Natural killer cell (primary cell): ENCODE measurements at regions not wholly inside any gene's neighbourhood (a gene's known extent, or its start where the extent isn't known, plus 50 kb on each side); places are given as distances from the start of the nearest gene placed in this dataset.

Experiments
- ATAC-seq, 3 donors: fragments of 150-1000 bp in 2 of 3; fragments of 200-7000 bp in 1 of 3; cut with Tn5 transposase; 1 replicate in 1 of 3; 2 replicates in 2 of 3; pipeline ENCODE4 v1.10.0; 2021; ENCODE audit warnings: mild to moderate bottlenecking in 2 of 3, moderate library complexity in 2 of 3
- DNase-seq, 2 donors: peaks; one replicate each; pipeline versions ENCODE4 v3.0.0 to v3.0.0-alpha.2; 2013 to 2021; ENCODE audit warnings: mixed read lengths in 1 of 2
- H3K27ac ChIP-seq: one replicate; pipeline ENCODE4 v1.5.1; 2013; ENCODE audit warnings: mild to moderate bottlenecking, low read length
- H3K27me3 ChIP-seq: one replicate; pipeline ENCODE4 v1.6.1; 2013; ENCODE audit warnings: low read length; ENCODE audit not compliant: control insufficient read depth, insufficient read depth
- H3K36me3 ChIP-seq: one replicate; pipeline ENCODE4 v1.6.1; 2013; ENCODE audit warnings: low read length; ENCODE audit not compliant: control insufficient read depth, insufficient read depth
- H3K4me1 ChIP-seq: one replicate; pipeline ENCODE4 v1.6.1; 2013; ENCODE audit warnings: low read length; ENCODE audit not compliant: control insufficient read depth, insufficient read depth
- H3K4me3 ChIP-seq: one replicate; pipeline ENCODE4 v1.5.1; 2013; ENCODE audit warnings: low read length
- H3K9me3 ChIP-seq: one replicate; pipeline ENCODE4 v1.6.1; 2013; ENCODE audit warnings: low read length; ENCODE audit not compliant: control insufficient read depth, insufficient read depth
- H3K27ac Mint-ChIP-seq, 2 donors: one replicate each; pipeline ENCODE4 v1.8.0; 2022; ENCODE audit warnings: mild to moderate bottlenecking in 2 of 2, mixed read lengths in 2 of 2, moderate library complexity in 1 of 2
- H3K27me3 Mint-ChIP-seq, 2 donors: one replicate each; pipeline ENCODE4 v1.8.0; 2022; ENCODE audit warnings: low read depth in 2 of 2, mixed read lengths in 2 of 2
- H3K36me3 Mint-ChIP-seq: one replicate; pipeline ENCODE4 v1.8.0; 2022; ENCODE audit warnings: mixed read lengths
- H3K4me1 Mint-ChIP-seq, 2 donors: one replicate each; pipeline ENCODE4 v1.8.0; 2022; ENCODE audit warnings: mixed read lengths in 2 of 2
- H3K4me3 Mint-ChIP-seq: one replicate; pipeline ENCODE4 v1.8.0; 2022; ENCODE audit warnings: mild to moderate bottlenecking, moderate library complexity, mixed read lengths
- H3K9me3 Mint-ChIP-seq, 2 donors: one replicate each; pipeline ENCODE4 v1.8.0; 2022; ENCODE audit warnings: mixed read lengths in 2 of 2
- WGBS: methylation state at CpG from one replicate; pipeline ENCODE4 v1.1.7; 2013; ENCODE audit warnings: missing lambda C conversion rate; ENCODE audit not compliant: insufficient coverage; 5-methylcytosine and 5-hydroxymethylcytosine counted together
- intact Hi-C: fragments of 100-400 bp; cut with micrococcal nuclease; formaldehyde crosslinking; loops from one replicate; pipeline ENCODE4 v1.14.2; 2022
- TF ChIP-seq, protein P1 (sequence below): fragments of 200-600 bp; IDR thresholded peaks from one replicate; pipeline ENCODE4 v1.8.0; 2022; ENCODE audit warnings: antibody characterized with exemption

- Histone ChIP-seq H3K4me1 (no peaks in the 10 kb centered on the region), H3K4me3 (no peak overlapping the region), H3K27me3 (no peaks in the 10 kb centered on the region), H3K9me3 (no peaks in the 10 kb centered on the region), H3K36me3 (no peaks in the 10 kb centered on the region), H3K27ac (no peak overlapping the region)
- no peaks in the 10 kb centered on the region for H3K27me3 Mint-ChIP-seq
- H3K4me1 Mint-ChIP-seq: no peaks in the 10 kb centered on the region
- H3K9me3 Mint-ChIP-seq: peaks cover 12 to 13% of the 10 kb centered on the region in 2 donors
- H3K4me3 Mint-ChIP-seq: no peak overlapping the region
- DNase-seq (no peak), ATAC-seq (no peak)
- TF ChIP-seq, protein P1, sequence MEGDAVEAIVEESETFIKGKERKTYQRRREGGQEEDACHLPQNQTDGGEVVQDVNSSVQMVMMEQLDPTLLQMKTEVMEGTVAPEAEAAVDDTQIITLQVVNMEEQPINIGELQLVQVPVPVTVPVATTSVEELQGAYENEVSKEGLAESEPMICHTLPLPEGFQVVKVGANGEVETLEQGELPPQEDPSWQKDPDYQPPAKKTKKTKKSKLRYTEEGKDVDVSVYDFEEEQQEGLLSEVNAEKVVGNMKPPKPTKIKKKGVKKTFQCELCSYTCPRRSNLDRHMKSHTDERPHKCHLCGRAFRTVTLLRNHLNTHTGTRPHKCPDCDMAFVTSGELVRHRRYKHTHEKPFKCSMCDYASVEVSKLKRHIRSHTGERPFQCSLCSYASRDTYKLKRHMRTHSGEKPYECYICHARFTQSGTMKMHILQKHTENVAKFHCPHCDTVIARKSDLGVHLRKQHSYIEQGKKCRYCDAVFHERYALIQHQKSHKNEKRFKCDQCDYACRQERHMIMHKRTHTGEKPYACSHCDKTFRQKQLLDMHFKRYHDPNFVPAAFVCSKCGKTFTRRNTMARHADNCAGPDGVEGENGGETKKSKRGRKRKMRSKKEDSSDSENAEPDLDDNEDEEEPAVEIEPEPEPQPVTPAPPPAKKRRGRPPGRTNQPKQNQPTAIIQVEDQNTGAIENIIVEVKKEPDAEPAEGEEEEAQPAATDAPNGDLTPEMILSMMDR: no peak
- no peak overlapping the region for H3K27ac Mint-ChIP-seq
- intact Hi-C loops: no loop called here
- 93% methylated on average over 2 of the region's 2 CpGs for WGBS
- H3K36me3 Mint-ChIP-seq: no peaks in the 10 kb centered on the region
Observed at GRCh38 chr9:103242486-103242885, 247.4 kb downstream of the CYLC2 start.

- H3K4me1 Mint-ChIP-seq: no peaks in the 10 kb centered on the region
- Histone ChIP-seq H3K27me3 (no peaks in the 10 kb centered on the region), H3K9me3 (no peaks in the 10 kb centered on the region), H3K4me1 (no peaks in the 10 kb centered on the region), H3K36me3 (no peaks in the 10 kb centered on the region), H3K4me3 (no peak overlapping the region), H3K27ac (no peak overlapping the region)
- no peaks in the 10 kb centered on the region for H3K27me3 Mint-ChIP-seq
- TF ChIP-seq, protein P1: no peak
- no peak for ATAC-seq
- intact Hi-C loops: no loop called here
- no peaks in the 10 kb centered on the region for H3K36me3 Mint-ChIP-seq
- no peak for DNase-seq
- 80% methylated on average over 1 of the region's 2 CpGs for WGBS
- peaks cover 14 to 15% of the 10 kb centered on the region in 2 donors for H3K9me3 Mint-ChIP-seq
- no peak overlapping the region for H3K4me3 Mint-ChIP-seq
- H3K27ac Mint-ChIP-seq: no peak overlapping the region
Observed at GRCh38 chr9:103243553-103243952, 248.4 kb downstream of the CYLC2 start.

GRCh38 chr9:103245369-103245768 lies 250.2 kb downstream of the CYLC2 start:
- no peaks in the 10 kb centered on the region for H3K4me1 ChIP-seq
- H3K36me3 ChIP-seq: no peaks in the 10 kb centered on the region
- Mint-ChIP-seq H3K4me3 (no peak overlapping the region), H3K27ac (no peak overlapping the region), H3K4me1 (no peaks in the 10 kb centered on the region), H3K27me3 (no peaks in the 10 kb centered on the region), H3K36me3 (no peaks in the 10 kb centered on the region), H3K9me3 (peaks cover 15% of the 10 kb centered on the region in 2 donors)
- no peak overlapping the region for H3K4me3 ChIP-seq
- TF ChIP-seq, protein P1: no peak
- ATAC-seq: no peak
- DNase-seq: no peak
- H3K27me3 ChIP-seq: no peaks in the 10 kb centered on the region
- no CpG with 5 or more reads among the region's 1 CpG for WGBS
- no peak overlapping the region for H3K27ac ChIP-seq
- H3K9me3 ChIP-seq: no peaks in the 10 kb centered on the region
- intact Hi-C loops: no loop called here

- H3K36me3 Mint-ChIP-seq: peaks cover 6% of the 10 kb centered on the region
- H3K4me3 Mint-ChIP-seq: no peak overlapping the region
- H3K36me3 ChIP-seq: no peaks in the 10 kb centered on the region
- intact Hi-C loops: no loop called here
- 47% methylated on average over 1 of the region's 2 CpGs for WGBS
- H3K4me3 ChIP-seq: no peak overlapping the region
- H3K27ac ChIP-seq: no peak overlapping the region
- ATAC-seq: no peak
- no peaks in the 10 kb centered on the region for H3K27me3 Mint-ChIP-seq
- no peaks in the 10 kb centered on the region for H3K9me3 ChIP-seq
- peaks cover 16% of the 10 kb centered on the region in 2 donors for H3K9me3 Mint-ChIP-seq
- no peaks in the 10 kb centered on the region for H3K27me3 ChIP-seq
- H3K27ac Mint-ChIP-seq: no peak overlapping the region
- TF ChIP-seq, protein P1: no peak
- DNase-seq: no peak
- no peaks in the 10 kb centered on the region for H3K4me1 Mint-ChIP-seq
- no peaks in the 10 kb centered on the region for H3K4me1 ChIP-seq
Observed at GRCh38 chr9:103261951-103262350, 266.8 kb downstream of the CYLC2 start.
